Esophagus muscularis mucosa (tissue), 4 donors: ENCODE measurements at regions not wholly inside any gene's neighbourhood (a gene's known extent, or its start where the extent isn't known, plus 50 kb on each side); places are given as distances from the start of the nearest gene placed in this dataset.
"Not testable (repeated sequence)": the region's sequence is repeated elsewhere in the genome, so short reads cannot be mapped to it uniquely, and the experiment has no call there.

ENCODE experiments used
- DNase-seq: peaks from one replicate; pipeline ENCODE4 v3.0.0-alpha.2; 2017; ENCODE audit errors: extremely low spot score
- H3K27ac ChIP-seq, 4 donors: fragments of 200-600 bp; sonication (generic); replicated peaks in 1 of 4; 1 replicate in 3 of 4; 2 replicates in 1 of 4; pipeline ENCODE4 v1.5.1; 2016 to 2019; ENCODE audit warnings: mild to moderate bottlenecking in 1 of 4
- H3K27me3 ChIP-seq, 4 donors: fragments of 200-600 bp; sonication (generic); one replicate each; pipeline versions ENCODE4 v1.5.1 to v1.6.0; 2016 to 2019
- H3K36me3 ChIP-seq, 4 donors: fragments of 200-600 bp; sonication (generic); one replicate each; pipeline ENCODE4 v1.5.1; 2016 to 2019
- H3K4me1 ChIP-seq, 4 donors: fragments of 200-600 bp; sonication (generic); one replicate each; pipeline ENCODE4 v1.5.1; 2016 to 2019
- H3K4me3 ChIP-seq, 4 donors: fragments of 200-600 bp; sonication (generic); 1 replicate in 2 of 4; 2 replicates in 2 of 4; pipeline ENCODE4 v1.5.1; 2016 to 2019; ENCODE audit warnings: mild to moderate bottlenecking in 4 of 4, moderate library complexity in 1 of 4
- H3K9me3 ChIP-seq, 4 donors: fragments of 200-600 bp; sonication (generic); 1 replicate in 3 of 4; 2 replicates in 1 of 4; pipeline ENCODE4 v1.5.1; 2016 to 2019
- EP300 ChIP-seq: sonication (generic); formaldehyde crosslinking; IDR thresholded peaks from one replicate; pipeline ENCODE4 v1.6.1; 2017; ENCODE audit warnings: antibody characterized with exemption
- POLR2A ChIP-seq: fragments of 450-650 bp; IDR thresholded peaks from one replicate; pipeline ENCODE4 v1.6.1; 2017; ENCODE audit warnings: antibody characterized with exemption, moderate library complexity, mild to moderate bottlenecking, low read depth
- POLR2AphosphoS5 ChIP-seq, 2 donors: sonication (generic); formaldehyde crosslinking; IDR thresholded peaks; one replicate each; pipeline ENCODE4 v1.6.1; 2017; ENCODE audit warnings: antibody characterized with exemption in 2 of 2
- WGBS: methylation state at CpG from one replicate; pipeline ENCODE4 v1.1.5; 2018; 5-methylcytosine and 5-hydroxymethylcytosine counted together
- intact Hi-C: fragments of 100-400 bp; cut with DNase I; formaldehyde crosslinking; loops from one replicate; pipeline ENCODE4 v1.15.1; 2023
- TF ChIP-seq, protein P1 (sequence below), 3 experiments: fragments of 200-600 bp in 2 of 3; fragments of 450-650 bp in 1 of 3; sonication (generic) in 2 of 3; IDR thresholded peaks; one replicate each; pipeline ENCODE4 v1.5.1; 2017 to 2019; ENCODE audit warnings: antibody characterized with exemption in 3 of 3, mild to moderate bottlenecking in 2 of 3, moderate library complexity in 1 of 3

DNA sequence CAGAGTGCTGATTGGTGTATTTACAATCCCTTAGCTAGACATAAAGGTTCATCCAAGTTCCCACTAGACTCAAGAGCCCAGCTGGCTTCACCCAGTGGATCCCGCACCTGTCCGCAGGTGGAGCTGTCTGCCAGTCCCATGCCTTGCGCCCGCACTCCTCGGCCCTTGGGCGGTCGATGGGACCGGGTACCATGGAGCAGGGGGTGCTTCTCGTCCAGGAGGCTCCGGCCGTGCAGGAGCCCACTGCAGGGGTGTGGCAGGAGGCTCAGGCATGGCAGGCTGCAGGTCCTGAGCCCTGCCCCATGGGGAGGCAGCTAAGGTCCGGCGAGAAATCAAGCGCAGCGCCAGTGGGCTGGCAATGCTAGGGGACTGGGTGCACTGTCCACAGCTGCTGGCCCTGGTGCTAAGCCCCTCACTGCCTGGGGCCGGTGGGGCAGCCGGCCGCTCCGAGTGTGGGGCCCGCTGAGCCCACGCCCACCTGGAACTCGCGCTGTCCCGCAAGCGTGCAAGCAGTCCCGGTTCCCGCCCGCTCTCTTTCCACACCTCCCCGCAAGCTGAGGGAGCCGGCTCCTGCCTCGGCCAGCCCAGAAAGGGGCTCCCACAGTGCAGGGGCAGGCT is 1206.3 kb downstream of the OTOL1 start:
- intact Hi-C loops, result no loop called here
- no peaks in the 10 kb centered on the region for H3K4me1 ChIP-seq
- 94% methylated on average over 11 of the region's 31 CpGs for WGBS
- H3K4me3 ChIP-seq, result no peak overlapping the region
- H3K27ac ChIP-seq, result no peak overlapping the region
- H3K36me3 ChIP-seq, result no peaks in the 10 kb centered on the region
- no peaks in the 10 kb centered on the region for H3K27me3 ChIP-seq
- DNase-seq, result no peak
- H3K9me3 ChIP-seq, result no peaks in the 10 kb centered on the region
- no peak for TF ChIP-seq POLR2A
- no peak for TF ChIP-seq EP300
- TF ChIP-seq, protein P1, sequence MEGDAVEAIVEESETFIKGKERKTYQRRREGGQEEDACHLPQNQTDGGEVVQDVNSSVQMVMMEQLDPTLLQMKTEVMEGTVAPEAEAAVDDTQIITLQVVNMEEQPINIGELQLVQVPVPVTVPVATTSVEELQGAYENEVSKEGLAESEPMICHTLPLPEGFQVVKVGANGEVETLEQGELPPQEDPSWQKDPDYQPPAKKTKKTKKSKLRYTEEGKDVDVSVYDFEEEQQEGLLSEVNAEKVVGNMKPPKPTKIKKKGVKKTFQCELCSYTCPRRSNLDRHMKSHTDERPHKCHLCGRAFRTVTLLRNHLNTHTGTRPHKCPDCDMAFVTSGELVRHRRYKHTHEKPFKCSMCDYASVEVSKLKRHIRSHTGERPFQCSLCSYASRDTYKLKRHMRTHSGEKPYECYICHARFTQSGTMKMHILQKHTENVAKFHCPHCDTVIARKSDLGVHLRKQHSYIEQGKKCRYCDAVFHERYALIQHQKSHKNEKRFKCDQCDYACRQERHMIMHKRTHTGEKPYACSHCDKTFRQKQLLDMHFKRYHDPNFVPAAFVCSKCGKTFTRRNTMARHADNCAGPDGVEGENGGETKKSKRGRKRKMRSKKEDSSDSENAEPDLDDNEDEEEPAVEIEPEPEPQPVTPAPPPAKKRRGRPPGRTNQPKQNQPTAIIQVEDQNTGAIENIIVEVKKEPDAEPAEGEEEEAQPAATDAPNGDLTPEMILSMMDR (IDR thresholded peaks at IDR 0.05), result no peak
- TF ChIP-seq POLR2AphosphoS5 (IDR thresholded peaks at IDR 0.05), result no peak

DNA sequence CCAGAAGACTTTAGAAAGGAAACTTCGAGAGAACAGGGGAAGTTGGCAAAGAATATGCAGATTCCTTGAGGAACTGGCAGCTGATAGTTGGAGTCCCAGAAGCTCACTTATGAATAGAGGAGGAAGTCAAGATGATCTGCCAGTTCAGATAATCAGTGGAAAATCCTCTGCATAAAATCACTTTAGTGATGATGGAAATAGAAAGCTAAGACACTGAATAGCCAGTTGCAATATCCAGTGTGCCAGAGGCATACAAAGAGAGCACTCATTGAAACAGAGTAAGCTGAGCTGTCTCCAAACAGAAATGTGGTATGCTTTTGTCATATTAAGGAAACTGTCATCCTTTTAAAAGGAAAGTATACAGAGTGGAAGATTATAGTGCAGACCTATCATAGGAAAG is 1207.6 kb downstream of the OTOL1 start:
- Histone ChIP-seq H3K36me3 (no peaks in the 10 kb centered on the region), H3K4me3 (no peak overlapping the region), H3K9me3 (no peaks in the 10 kb centered on the region), H3K27ac (no peak overlapping the region), H3K4me1 (no peaks in the 10 kb centered on the region), H3K27me3 (no peaks in the 10 kb centered on the region)
- intact Hi-C loops, result no loop called here
- TF ChIP-seq, protein P1 (IDR thresholded peaks at IDR 0.05), result no peak
- TF ChIP-seq EP300 (no peak), POLR2AphosphoS5 (IDR thresholded peaks at IDR 0.05) (no peak), POLR2A (no peak)
- DNase-seq, result no peak
- WGBS, result 44% methylated on average over 1 of the region's 1 CpG

DNA sequence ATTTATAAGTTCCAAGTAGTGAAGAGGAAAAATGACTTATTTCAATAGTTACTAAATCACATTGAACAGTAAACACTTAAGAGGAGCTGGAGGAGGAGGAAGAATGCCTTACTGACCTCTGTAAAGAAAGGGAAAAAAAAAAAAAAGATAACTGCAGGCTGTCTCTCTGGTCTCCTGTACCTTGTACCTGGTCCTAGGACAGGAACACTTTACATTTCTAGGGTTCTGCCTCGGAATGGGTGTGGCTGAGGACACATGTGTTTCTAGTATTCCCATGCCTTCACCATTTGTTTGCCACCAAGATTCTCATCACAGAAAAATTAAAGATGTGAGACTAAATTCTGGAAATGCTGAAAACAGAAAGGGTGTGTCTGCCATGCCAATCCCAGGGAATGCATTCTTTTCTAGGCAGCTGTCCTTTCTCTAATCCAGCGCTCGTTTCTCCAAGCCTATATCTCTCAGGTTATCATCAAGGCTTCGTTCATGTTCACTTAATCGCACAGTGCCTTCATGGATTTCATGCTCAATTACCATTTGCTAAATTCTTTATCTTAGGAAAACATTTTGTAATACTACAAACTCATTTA is 1208.3 kb downstream of the OTOL1 start:
- H3K4me1 ChIP-seq, result no peaks in the 10 kb centered on the region
- no peaks in the 10 kb centered on the region for H3K36me3 ChIP-seq
- intact Hi-C loops, result no loop called here
- 87% methylated on average over 5 of the region's 5 CpGs for WGBS
- no peaks in the 10 kb centered on the region for H3K27me3 ChIP-seq
- no peak for TF ChIP-seq POLR2AphosphoS5 (IDR thresholded peaks at IDR 0.05)
- no peak for TF ChIP-seq EP300
- TF ChIP-seq, protein P1 (IDR thresholded peaks at IDR 0.05), result no peak
- no peak for TF ChIP-seq POLR2A
- no peak for DNase-seq
- no peak overlapping the region for H3K27ac ChIP-seq
- H3K9me3 ChIP-seq, result no peaks in the 10 kb centered on the region
- no peak overlapping the region for H3K4me3 ChIP-seq

DNA sequence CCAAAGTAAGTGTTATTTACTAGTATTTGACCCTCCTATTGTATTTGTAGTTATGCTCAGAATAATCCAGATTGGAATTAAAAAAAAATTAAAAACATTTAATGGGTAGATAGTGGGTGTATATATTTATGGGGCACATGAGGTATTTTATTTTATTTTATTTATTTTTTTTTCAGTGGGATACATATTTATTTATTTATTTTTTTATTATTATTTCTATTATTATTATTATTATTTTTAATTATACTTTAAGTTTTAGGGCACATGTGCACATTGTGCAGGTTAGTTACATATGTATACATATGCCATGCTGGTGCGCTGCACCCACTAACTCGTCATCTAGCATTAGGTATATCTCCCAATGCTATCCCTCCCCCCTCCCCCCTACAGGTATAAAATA is 1211.8 kb downstream of the OTOL1 start:
- H3K9me3 ChIP-seq, DNase-seq, H3K4me1 ChIP-seq, H3K4me3 ChIP-seq, H3K27ac ChIP-seq, H3K36me3 ChIP-seq, intact Hi-C loops, H3K27me3 ChIP-seq: not testable (repeated sequence)
- WGBS, result 98% methylated on average over 2 of the region's 2 CpGs

DNA sequence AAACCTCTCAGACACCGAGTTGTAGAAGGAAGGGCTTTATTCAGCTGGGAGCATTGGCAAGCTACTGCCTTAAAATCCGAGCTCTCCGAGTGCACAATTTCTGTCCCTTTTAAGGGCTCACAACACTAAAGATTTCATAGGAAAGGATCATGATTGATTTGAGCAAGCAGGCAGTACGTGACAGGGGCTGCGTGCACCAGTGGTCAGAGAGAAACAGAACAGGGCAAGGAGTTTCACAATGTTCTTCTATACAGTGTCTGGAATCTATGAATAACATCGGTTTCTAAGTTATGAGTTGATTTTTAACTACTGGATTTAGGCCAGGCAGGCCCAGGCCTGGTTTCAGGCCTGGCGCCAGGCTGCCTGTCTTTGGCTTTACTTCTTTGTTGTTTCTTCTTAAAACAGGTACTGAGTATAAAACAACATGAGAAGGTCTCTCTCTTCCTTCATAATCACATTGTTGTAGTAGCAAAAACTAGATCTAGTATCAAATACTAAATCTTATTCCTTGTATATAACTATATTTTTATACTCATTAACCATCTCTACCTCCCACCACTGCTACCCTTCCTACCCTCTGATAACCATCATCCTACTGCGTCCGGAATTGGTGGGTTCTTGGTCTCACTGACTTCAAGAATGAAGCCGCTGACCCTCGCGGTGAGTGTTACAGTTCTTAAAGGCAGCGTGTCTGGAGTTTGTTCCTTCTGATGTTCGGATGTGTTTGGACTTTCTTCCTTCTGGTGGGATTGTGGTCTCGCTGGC is 1212.5 kb downstream of the OTOL1 start:
- H3K4me3 ChIP-seq, H3K9me3 ChIP-seq, H3K4me1 ChIP-seq, H3K36me3 ChIP-seq, DNase-seq, H3K27ac ChIP-seq, intact Hi-C loops, H3K27me3 ChIP-seq: not testable (repeated sequence)
- 87% methylated on average over 15 of the region's 15 CpGs for WGBS
